HPDE6-E6E7 (cell line): ENCODE measurements at regions not wholly inside any gene's neighbourhood (a gene's known extent, or its start where the extent isn't known, plus 50 kb on each side); places are given as distances from the start of the nearest gene placed in this dataset.
"Not testable (repeated sequence)": the region's sequence is repeated elsewhere in the genome, so short reads cannot be mapped to it uniquely, and the experiment has no call there.

Experiments used
- DNase-seq: peaks from one replicate; pipeline ENCODE4 v3.0.0; 2011; ENCODE audit warnings: missing footprints; ENCODE audit errors: extremely low spot score

- no peak for DNase-seq
These were observed 627.1 kb upstream of the AADAT start for GRCh38 chr4:170716868-170717267.

GRCh38 chr4:170705907-170706306 lies 616.2 kb upstream of the AADAT start:
- DNase-seq: no peak

DNA sequence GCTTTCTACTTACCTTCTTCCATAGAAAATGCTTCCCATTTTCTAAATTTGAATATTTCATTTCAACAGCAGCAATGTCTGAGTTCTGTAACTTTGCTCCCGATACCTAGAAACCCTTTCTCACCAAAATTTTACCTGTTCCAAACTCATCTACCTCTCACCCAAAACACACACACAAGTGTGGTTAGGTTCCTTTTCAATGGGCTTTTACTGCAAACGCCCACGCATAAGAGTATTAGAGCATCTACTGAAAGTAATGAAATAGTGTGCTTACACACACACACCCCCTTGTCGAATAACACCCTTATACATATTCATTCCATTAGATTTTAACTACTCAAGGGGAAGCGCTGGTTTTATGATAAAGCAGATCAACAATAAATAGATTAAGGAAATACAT lies 610.3 kb upstream of the AADAT start:
- no peak for DNase-seq

- DNase-seq: no peak
These were observed 608.6 kb upstream of the AADAT start for GRCh38 chr4:170698334-170698733.

DNA sequence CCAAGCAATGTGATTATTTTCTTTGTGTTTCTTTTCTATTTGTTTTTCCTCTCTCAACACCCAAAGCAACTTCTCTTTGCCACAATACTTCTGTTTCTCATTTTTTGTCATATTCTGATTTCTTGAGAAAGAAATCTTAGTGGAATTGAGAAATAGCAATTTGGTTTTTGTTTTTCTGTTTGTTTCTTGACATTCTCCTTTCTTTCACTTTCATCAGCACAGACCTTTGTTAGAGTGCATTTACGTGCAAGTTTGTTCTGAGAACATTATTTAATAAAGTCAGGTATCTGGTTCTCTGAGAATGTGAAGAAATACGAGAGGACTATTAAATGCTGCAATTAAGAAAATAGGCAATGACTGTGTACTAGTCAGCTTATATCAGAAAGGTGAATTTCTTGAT lies 608.1 kb upstream of the AADAT start:
- no peak for DNase-seq

GRCh38 chr4:170697045-170697444 lies 607.3 kb upstream of the AADAT start:
- DNase-seq: no peak

- DNase-seq: no peak
These were observed 601.4 kb upstream of the AADAT start for GRCh38 chr4:170691168-170691567.

DNA sequence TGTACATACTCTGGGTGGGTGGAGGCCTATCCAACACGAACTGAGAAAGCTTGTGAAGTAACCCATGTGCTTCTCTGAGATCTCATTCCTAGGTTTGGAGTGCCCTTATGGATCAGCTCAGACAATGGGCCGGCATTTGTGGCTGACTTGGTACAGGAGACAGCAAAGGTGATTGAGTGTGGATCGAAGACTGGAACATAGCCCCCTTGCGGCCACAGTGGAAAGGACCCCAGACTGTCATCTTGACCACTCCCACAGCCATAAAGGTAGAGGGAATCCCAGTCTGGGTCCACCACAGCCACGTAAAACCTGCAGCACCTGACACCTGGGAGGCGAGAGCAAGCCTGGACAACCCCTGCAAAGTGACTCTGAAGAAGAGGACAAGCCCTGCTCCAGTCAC lies 598.0 kb upstream of the AADAT start:
- no peak for DNase-seq

DNA sequence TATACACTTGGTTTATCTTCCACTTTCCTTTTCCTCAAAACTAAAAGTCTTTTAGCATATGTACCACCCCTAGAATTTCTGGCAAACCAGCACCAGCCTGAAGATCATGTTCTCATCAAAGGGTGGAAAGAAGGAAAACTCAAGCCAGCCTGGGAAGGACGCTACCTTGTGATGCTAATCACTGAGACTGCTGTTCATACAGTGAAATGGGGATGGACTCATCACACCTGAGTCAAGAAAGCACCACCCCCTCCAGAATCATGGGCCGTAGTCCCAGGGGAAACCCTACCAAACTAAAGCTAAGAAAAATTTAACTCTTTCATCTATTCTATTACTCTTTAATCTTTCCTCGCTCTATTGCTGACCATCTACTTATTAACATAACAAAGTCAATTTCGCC lies 595.9 kb upstream of the AADAT start:
- DNase-seq: not testable (repeated sequence)

DNA sequence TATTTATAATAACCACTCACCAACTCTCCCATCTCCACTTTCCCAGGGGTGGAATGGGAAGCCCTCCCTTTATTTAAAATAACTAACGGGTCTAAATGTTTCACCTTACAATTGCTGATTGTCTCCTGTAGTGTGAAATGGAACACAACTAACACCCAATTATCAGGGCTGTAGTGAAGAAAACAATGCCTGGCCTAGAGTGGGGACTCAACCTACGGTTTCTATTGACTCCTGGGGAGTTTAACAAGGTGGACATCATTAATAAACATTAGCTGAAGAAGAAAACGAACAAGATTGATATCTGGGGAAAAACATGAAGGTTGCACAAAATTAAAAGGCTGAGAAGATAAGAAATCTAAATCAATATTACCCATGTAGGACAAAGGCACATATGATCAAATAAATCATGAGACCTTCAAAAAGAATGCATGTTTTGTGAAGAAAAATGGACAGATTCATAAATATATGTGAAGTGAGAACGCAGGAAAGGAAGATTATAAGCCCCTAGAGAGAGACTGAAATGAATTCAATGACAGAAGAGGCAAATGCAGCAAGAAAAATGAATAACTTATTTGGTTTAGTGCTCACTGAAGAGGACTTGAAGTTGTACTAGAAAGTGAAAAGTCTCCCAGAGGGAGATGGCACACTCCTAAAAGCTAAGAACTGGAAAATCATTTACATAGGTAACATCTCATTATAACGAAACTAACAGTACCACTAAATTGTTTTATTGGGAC lies 593.0 kb upstream of the AADAT start:
- no peak for DNase-seq

GRCh38 chr4:170682087-170682486 lies 592.3 kb upstream of the AADAT start:
- DNase-seq: not testable (repeated sequence)

DNA sequence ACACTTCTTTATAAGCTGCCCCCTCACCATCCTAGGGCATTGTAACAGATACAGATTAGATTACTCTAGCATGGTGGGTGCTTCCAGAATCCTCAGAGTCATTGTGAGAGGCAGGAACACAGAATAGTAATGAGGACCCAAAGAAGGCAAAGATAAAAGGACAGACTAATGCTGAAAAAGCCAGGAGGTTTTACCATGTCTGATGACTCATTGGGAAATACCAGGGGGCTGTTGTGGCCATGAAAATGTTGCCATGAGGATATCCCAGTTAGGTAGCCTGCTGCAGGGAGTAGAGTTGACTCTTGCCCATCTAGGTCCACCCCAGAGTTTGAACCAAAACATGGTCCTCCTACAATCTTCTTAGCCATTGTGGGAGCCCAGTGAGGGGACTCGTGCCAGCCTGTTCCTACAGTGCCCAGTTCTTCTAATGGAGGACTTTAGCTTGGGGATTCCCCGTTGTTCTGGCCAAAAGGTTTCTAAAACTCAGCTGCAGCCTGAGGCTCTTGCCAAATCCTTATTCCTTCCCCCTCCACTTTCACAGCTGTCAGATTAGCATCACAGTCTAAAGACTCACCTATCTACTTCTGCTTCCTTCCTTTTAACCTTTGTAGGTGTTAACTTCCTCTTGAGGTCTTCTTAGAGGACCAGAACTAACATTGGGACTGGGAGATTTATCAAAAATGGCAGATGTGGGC lies 586.0 kb upstream of the AADAT start:
- DNase-seq: no peak

DNA sequence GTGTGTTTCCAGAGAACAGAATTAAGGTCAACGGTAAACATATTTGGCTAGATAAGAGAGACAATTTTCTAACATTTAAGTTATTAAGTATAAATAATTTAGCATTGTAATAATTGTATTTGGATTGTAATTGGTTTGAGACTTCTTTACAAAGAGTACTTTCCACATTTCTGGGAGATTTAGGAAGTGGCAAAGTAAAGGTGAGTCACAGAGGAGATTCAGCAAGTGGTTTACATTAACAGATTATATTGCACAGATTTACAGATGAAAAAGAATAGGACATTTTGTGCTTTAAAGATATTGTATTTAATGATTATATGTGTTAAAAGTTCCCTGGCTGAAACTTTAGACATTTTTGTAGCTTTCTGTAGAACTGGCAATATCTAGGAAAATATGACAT lies 584.4 kb upstream of the AADAT start:
- DNase-seq: no peak

GRCh38 chr4:170672381-170672965 lies 582.7 kb upstream of the AADAT start:
- DNase-seq: no peak

DNA sequence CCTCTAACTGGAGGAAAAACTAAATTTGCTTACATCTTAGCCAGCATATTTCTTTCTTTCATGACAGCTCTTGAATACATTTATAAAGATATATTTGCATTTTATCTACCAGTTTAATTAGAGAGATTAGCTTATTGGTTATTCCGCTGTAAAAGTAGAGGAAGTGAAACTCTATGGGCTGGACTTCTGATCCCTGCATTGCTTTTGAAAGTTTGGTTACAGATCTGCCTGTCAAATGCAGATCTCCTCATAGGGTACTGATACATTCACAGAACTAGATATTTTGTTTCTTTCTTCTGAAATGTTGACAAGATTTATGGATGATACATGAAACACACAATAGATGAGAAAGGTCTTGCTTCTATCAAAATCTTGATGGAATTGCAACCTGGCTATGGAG lies 581.4 kb upstream of the AADAT start:
- no peak for DNase-seq

- no peak for DNase-seq
These were observed 578.1 kb upstream of the AADAT start for GRCh38 chr4:170667814-170668213.

DNA sequence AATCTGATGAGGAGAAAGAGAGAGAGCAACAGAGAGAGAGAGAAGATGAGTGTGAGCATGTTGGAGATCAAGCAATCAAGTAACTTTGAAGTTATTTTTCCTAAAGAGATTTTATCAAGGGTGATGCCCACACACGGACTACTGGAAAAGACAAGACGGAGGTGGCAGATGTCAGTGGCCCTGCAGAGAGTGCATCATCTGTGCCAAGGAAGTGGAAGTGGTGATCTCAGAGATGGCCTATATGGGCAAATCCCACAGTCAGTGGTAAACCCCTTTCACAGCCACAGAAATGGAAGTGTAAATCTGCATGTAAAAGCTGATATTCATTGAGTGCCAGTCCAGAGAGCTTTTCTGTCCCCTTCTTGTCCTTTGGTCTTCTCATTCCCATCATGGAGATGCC lies 577.2 kb upstream of the AADAT start:
- DNase-seq: no peak

DNA sequence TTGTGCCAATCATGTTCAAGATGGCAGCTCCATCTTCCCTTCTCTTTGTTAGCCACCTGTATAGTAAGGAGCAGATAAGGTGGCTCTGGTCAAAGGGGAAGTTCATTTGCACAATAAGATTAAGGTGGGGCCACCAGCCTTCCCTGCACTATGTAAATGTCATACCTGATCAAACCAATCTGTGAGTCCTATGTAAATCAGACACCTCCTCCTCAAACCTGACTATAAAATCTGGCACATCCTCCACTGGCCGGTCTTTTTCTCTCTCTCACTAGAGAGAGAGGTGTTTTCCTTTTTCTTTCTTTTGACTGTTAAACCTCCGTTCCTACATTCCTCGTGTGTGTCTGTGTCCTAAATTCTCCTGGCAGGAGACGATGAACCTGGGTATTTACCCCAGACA lies 572.5 kb upstream of the AADAT start:
- no peak for DNase-seq

DNA sequence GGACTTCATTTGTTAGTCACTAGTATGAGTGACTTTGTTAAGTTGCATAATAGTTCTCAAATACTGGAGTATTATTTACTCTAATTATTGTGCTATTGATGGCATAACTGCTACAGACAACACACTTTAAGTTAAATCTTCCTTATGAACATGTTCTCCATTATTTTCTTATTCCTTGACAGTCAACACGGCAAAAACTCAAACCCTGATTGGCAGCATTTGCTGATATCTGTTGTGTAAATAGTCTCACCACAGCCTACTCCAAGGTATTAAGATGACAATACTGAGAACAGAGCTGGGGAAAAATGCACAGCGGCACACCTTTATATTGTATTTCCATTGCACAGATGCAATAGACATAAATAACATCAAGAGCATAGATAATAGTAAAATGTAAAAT lies 568.0 kb upstream of the AADAT start:
- no peak for DNase-seq

DNA sequence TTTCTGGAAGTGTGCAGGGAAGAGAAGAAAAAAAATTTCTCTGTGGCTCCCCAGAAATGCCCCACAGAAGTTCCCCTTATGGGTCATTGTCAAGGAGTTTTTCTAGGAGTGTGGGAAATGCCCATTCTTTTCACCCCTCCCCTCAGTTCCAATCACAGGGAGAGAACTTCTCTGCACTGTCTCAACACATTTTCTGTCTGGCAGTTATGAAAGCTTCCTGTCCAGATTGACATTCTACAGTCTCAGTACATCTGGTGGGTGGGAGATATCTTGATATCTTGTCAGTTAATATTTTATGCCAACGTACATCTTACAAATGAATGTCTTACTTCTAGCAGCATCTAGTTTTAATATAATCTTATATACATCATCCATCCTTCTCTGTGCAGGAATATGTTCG lies 566.8 kb upstream of the AADAT start:
- no peak for DNase-seq

- DNase-seq: no peak
These were observed 562.8 kb upstream of the AADAT start for GRCh38 chr4:170652571-170652970.

DNA sequence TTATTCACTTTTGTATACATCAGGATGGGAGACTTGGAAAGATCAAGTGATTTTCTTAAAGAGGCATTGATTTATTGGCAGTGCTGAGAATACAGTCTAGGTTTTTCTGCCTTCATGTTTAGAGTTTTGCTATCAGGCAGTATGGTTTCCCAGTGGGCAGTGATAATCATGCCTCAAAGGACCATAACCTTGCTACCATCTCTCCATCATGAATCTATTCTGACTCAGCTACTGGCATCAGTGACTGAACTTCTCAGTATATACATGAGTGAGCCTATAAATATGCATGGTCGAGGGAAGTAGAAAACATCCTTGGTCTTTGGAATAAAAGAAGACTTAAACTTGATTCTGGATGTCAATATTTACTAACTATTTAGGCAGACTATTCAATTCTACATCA lies 562.0 kb upstream of the AADAT start:
- DNase-seq: no peak

DNA sequence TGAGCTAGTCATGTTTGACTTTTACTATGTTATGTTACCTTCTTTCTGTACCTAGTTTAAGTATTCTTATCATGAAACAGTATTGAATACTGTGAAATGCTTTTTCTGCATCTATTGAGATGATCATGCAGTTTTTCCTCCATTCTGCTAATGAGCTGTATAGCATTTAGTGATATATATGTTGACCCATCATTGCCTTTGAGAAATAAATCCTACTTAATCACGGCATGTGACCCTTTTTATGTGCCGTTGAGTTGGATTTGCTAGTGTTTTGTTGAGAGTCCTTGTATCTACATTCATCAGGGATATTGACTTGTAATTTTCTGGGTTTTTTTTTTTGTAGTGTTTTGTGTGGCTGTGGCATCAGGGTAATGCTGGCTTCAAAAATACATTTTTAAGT lies 537.7 kb upstream of the AADAT start:
- no peak for DNase-seq
